HUES64 (cell line): ENCODE measurements at regions not wholly inside any gene's neighbourhood (a gene's known extent, or its start where the extent isn't known, plus 50 kb on each side); places are given as distances from the start of the nearest gene placed in this dataset.

Experiments used
- H3K27ac ChIP-seq: 2 replicates; pipeline ENCODE4 v1.7.0; 2013; ENCODE audit warnings: low read depth, low read length, inconsistent platforms
- H3K27me3 ChIP-seq: 2 replicates; pipeline ENCODE4 v1.6.1; 2013; ENCODE audit warnings: mild to moderate bottlenecking, low read length; ENCODE audit not compliant: insufficient read depth
- H3K36me3 ChIP-seq: 2 replicates; pipeline ENCODE4 v1.6.1; 2013; ENCODE audit warnings: mild to moderate bottlenecking, low read length; ENCODE audit not compliant: insufficient read depth
- H3K4me1 ChIP-seq: 2 replicates; pipeline ENCODE4 v1.6.1; 2013; ENCODE audit warnings: mild to moderate bottlenecking, low read length, moderate library complexity; ENCODE audit not compliant: insufficient read depth
- H3K4me3 ChIP-seq: 2 replicates; pipeline ENCODE4 v1.5.1; 2013; ENCODE audit warnings: mild to moderate bottlenecking, low read length, moderate library complexity
- H3K9ac ChIP-seq: 2 replicates; pipeline ENCODE4 v1.6.1; 2013; ENCODE audit warnings: mild to moderate bottlenecking, low read depth, low read length
- H3K9me3 ChIP-seq: 2 replicates; pipeline ENCODE4 v1.6.1; 2013; ENCODE audit warnings: low read depth, low read length; ENCODE audit not compliant: insufficient read depth
- WGBS: fragments of 150-250, 120-280 bp; methylation state at CpG from one replicate; pipeline ENCODE4 v1.1.7; 2013; ENCODE audit warnings: missing lambda C conversion rate; 5-methylcytosine and 5-hydroxymethylcytosine counted together

DNA sequence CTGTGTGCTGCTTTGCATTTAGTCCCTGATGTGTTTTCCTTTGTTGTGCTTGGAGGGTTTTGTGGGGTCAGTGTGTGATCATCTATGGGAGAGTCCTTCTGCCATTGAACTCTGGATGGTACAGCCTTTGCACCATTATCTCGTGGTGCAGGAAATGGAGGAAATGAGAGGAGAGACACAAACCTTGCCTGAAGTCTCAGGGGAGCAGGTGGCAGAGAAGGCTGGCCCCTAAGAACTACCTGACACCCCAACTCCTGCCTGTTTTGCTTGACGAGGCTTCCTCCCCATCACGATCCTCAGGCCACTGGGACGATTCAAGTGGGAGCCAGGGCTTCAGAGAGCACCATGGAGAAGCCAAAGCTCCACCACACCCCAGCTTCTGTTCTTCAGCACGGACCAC lies 1316.4 kb downstream of the TBC1D22A start:
- Histone ChIP-seq H3K4me3 (no peak overlapping the region), H3K9ac (no peak overlapping the region), H3K9me3 (no peaks in the 10 kb centered on the region), H3K4me1 (peaks cover 3% of the 10 kb centered on the region; the same call in 1 of the 2 replicates), H3K36me3 (no peaks in the 10 kb centered on the region), H3K27me3 (no peaks in the 10 kb centered on the region), H3K27ac (no peak overlapping the region)
- WGBS = 96% methylated on average over 5 of the region's 5 CpGs

DNA sequence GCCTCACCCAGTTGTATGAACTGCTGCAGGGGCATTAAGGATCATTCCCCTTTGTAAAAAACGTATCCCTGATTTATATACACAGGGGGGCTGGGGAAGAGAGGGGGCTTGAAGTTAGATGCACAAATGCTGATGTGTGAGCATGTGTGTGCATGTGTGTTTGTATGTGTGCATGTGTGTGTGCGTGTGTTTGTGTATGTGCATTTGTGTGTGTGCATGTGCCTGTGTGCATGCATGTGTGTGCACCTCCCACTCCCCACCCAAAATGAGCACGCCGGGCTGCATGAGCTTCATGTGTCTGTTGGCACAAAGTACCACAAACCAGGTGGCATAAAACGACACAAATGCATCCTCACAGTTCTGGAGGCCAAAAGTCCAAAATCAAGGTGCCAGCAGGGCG lies 1315.2 kb downstream of the TBC1D22A start:
- Histone ChIP-seq H3K27me3 (no peaks in the 10 kb centered on the region), H3K9me3 (no peaks in the 10 kb centered on the region), H3K4me3 (no peak overlapping the region), H3K4me1 (peaks cover 7% of the 10 kb centered on the region), H3K27ac (no peak overlapping the region), H3K36me3 (no peaks in the 10 kb centered on the region), H3K9ac (no peak overlapping the region)
- 94% methylated on average over 5 of the region's 6 CpGs for WGBS

DNA sequence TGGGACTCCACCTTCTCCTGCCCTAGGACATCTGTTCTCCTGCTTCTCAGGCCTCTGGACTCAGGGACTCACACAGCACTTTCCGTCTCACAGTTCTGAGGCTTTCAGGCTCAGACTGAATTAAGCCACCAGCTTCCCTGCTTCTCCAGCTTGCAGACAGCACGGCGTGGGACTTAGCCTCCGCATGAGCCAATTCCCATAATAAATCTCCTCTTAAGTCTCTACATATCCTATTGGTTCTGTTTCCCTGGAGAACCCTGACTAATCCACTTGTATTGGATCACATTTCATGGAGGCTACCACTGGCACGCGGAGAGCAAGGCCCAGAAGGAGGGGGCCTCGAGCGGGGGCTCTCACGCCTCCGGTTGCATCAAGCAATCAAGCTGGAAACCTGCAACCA lies 1313.6 kb downstream of the TBC1D22A start:
- no peak overlapping the region for H3K9ac ChIP-seq
- 87% methylated on average over 10 of the region's 10 CpGs for WGBS
- no peaks in the 10 kb centered on the region for H3K36me3 ChIP-seq
- H3K4me1 ChIP-seq = peaks cover 15% of the 10 kb centered on the region
- H3K27me3 ChIP-seq = no peaks in the 10 kb centered on the region
- no peak overlapping the region for H3K4me3 ChIP-seq
- H3K9me3 ChIP-seq = no peaks in the 10 kb centered on the region
- H3K27ac ChIP-seq = no peak overlapping the region

DNA sequence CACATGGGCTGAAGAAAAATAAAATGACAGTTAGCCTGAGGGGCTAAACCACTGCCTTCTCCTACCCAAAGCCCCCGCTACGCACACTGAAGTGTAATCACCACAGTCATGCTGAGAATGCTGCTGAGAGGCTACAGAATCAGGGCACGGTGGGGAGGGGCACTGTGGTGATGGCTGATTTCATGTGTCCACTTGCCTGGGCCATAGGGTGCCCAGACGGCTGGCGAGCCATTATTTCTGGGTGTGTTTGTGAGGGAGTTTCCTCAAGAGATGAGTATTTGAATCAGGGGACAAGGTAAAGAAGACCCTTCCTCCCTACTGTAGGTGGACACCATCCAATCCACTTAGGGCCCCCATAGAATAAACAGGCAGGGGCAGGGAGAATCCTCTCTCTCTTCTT lies 1313.2 kb downstream of the TBC1D22A start:
- Histone ChIP-seq H3K36me3 (no peaks in the 10 kb centered on the region), H3K4me3 (no peak overlapping the region), H3K9me3 (no peaks in the 10 kb centered on the region), H3K27ac (no peak overlapping the region), H3K4me1 (peaks cover 15% of the 10 kb centered on the region), H3K9ac (no peak overlapping the region), H3K27me3 (no peaks in the 10 kb centered on the region)
- WGBS = 98% methylated on average over 5 of the region's 5 CpGs

DNA sequence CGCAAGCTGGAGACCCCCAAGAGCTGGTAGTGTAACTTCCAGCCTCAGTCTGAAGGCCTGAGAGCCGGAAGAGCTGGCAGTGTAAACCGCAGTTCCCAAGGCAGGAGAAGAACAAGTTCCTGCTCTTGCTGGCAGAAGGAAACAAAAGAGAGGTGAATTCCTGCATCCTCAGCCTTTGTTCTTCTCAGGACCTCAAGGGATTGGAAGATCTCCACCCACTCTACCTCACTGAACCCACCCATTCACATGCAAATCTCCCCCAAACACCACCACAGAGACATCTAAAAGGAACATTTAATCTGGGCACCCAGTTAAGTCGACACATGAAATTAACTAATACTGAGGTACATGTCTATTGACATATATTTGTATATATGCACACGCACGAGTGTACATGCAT lies 1310.3 kb downstream of the TBC1D22A start:
- Histone ChIP-seq H3K27ac (peak overlapping the region; percentile 71), H3K4me3 (no peak overlapping the region), H3K27me3 (no peaks in the 10 kb centered on the region), H3K9me3 (no peaks in the 10 kb centered on the region; the same call in 1 of the 2 replicates), H3K4me1 (peaks cover 15% of the 10 kb centered on the region), H3K9ac (no peak overlapping the region), H3K36me3 (no peaks in the 10 kb centered on the region)
- 10% methylated on average over 6 of the region's 6 CpGs for WGBS

DNA sequence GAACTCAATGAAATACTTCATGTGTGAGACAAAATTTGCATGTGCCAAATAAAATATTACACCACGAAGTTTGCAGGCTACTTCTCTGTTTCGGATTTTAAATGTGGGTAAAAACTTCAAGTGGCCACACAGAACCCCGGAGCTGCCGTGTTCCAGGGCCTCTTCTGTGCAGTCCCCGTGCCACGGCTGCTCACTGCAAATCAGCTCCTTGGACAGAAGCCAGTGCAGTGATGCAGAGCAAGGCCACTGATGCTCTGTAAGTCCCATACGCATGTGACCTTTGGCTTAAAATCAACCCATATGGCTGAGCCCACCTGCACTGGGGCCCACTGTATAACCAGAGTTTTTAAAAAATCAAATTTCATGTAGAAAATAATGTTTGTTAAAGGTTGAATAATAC lies 1309.4 kb downstream of the TBC1D22A start:
- H3K36me3 ChIP-seq = no peaks in the 10 kb centered on the region
- no peaks in the 10 kb centered on the region for H3K27me3 ChIP-seq
- H3K4me1 ChIP-seq = peaks cover 15% of the 10 kb centered on the region
- no peak overlapping the region for H3K4me3 ChIP-seq
- peak overlapping the region; percentile 61; the same call in 1 of the 2 replicates for H3K27ac ChIP-seq
- no peak overlapping the region for H3K9ac ChIP-seq
- no peaks in the 10 kb centered on the region; the same call in 1 of the 2 replicates for H3K9me3 ChIP-seq
- 95% methylated on average over 7 of the region's 7 CpGs for WGBS

DNA sequence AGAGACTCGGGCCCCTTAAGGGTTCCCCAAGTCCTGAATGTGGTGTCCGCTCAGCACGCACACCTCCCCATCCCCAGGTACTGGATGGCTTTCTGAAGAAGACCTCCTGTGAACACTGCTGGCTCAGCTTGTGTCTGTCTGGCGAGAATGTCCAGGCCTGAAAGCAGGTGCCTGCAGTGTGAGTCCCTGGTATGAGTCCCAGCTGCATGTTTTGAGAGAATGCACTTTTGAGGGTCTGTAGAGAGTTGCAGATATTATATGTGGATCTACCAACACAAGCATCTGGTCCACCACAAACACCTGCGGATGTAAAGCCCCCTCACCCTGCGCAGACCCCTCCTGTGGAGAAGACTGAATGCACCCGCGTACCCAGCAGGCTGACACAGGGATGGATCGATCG lies 1308.9 kb downstream of the TBC1D22A start:
- peaks cover 15% of the 10 kb centered on the region for H3K4me1 ChIP-seq
- H3K36me3 ChIP-seq = no peaks in the 10 kb centered on the region
- no peaks in the 10 kb centered on the region; the same call in 1 of the 2 replicates for H3K9me3 ChIP-seq
- no peak overlapping the region for H3K4me3 ChIP-seq
- no peak overlapping the region for H3K9ac ChIP-seq
- H3K27ac ChIP-seq = no peak overlapping the region
- H3K27me3 ChIP-seq = no peaks in the 10 kb centered on the region
- WGBS = 85% methylated on average over 10 of the region's 10 CpGs

DNA sequence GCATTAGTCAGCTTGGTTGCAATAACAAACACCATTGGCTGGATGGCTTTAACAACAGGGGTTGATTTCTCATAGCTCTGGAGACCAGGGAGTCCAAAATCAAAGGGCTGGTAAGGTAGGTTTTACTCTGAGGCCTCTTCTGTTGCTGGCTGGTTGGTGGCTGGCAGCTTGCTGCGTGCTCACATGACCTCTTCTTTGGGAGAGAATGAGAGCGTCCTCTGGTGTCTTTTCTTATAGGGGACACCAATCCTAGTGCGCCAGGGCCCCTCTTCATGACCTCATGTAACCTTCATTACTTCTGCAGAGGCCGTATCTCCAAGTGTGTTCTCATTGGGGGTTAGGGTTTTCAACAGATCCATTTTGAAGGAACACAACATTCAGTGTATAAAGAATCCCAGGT lies 1308.3 kb downstream of the TBC1D22A start:
- no peaks in the 10 kb centered on the region for H3K27me3 ChIP-seq

DNA sequence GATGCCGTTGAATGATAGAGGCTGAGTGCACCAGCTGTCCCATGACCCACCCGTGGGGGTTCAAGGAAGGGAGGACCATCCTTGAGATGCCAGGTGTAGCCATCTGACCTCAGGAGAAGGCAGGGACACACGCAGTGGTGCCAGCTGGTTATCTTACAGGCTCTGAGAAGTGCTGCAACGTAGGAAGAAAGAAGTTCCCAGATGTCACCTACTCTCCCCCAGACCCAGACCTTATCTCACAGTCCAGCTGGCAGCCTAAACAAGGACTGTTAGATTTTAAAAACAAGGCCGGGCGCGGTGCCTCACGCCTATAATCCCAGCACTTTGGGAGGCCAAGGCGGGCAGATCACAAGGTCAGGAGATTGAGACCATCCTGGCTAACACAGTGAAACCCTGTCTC lies 1307.6 kb downstream of the TBC1D22A start:
- Histone ChIP-seq H3K4me1 (peaks cover 15% of the 10 kb centered on the region), H3K27me3 (no peaks in the 10 kb centered on the region), H3K9ac (no peak overlapping the region), H3K27ac (no peak overlapping the region), H3K9me3 (no peaks in the 10 kb centered on the region; the same call in 1 of the 2 replicates), H3K36me3 (no peaks in the 10 kb centered on the region), H3K4me3 (no peak overlapping the region)
- 97% methylated on average over 9 of the region's 9 CpGs for WGBS

More for the DNA sequence above, 1308.3 kb downstream of the TBC1D22A start:
- no peak overlapping the region for H3K9ac ChIP-seq
- 76% methylated on average over 3 of the region's 4 CpGs for WGBS
- H3K9me3 ChIP-seq = no peaks in the 10 kb centered on the region; the same call in 1 of the 2 replicates
- H3K27ac ChIP-seq = no peak overlapping the region
- no peak overlapping the region for H3K4me3 ChIP-seq
- H3K4me1 ChIP-seq = peaks cover 15% of the 10 kb centered on the region
- no peaks in the 10 kb centered on the region for H3K36me3 ChIP-seq

DNA sequence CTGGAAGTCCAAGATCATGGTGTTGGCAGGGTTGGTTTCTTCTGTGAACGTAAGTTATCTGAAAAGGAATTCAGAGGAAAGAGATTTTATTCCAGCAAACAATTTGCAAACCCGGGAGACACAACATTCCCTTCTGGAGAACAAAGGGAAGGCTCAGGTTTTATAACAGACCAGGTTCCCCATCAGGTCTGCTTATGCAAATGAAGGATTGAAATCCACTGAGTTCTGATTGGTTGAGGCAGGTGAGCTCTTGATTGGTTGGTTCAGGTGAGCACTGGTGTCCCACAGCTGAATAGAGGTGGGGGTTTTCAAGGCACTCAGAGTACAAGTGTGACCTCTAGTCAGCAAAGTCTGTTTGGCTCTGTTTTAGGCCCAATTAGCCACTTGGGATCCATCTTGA lies 1306.8 kb downstream of the TBC1D22A start:
- Histone ChIP-seq H3K9ac (no peak overlapping the region), H3K27me3 (no peaks in the 10 kb centered on the region), H3K9me3 (no peaks in the 10 kb centered on the region; the same call in 1 of the 2 replicates), H3K27ac (no peak overlapping the region), H3K36me3 (no peaks in the 10 kb centered on the region), H3K4me1 (peaks cover 15% of the 10 kb centered on the region), H3K4me3 (no peak overlapping the region)
- WGBS = 97% methylated on average over 2 of the region's 2 CpGs

DNA sequence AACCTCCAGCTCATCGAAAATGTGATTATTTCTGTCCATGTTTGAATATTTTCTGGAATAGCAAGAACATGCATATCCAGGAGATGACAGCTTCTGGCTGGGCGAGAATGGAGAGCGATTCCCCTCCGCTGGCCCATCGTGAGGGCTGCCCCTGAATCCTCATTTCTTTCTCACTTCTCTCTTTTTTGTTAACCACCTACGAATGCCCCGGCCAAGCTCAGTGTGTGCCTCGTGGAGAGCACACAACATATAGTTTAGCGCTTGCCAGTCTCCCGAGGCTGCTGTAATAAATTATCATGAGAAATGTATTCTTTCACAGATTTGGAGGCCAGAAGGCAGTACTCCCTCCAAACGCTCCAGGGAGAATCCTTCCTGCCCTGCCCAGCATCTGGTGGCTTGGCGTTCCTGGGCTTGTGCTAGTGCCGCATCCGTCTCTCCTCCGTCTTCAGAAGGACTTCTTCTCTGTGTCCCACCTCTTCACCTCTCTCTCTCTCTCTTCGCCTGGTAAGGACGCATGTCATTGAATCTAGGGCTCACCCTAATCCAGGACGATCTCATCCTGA lies 1306.0 kb downstream of the TBC1D22A start:
- H3K27ac ChIP-seq = no peak overlapping the region
- H3K4me1 ChIP-seq = peaks cover 15% of the 10 kb centered on the region
- H3K9ac ChIP-seq = no peak overlapping the region
- WGBS = 95% methylated on average over 18 of the region's 18 CpGs
- no peaks in the 10 kb centered on the region; the same call in 1 of the 2 replicates for H3K9me3 ChIP-seq
- no peak overlapping the region for H3K4me3 ChIP-seq
- H3K27me3 ChIP-seq = no peaks in the 10 kb centered on the region
- no peaks in the 10 kb centered on the region for H3K36me3 ChIP-seq

DNA sequence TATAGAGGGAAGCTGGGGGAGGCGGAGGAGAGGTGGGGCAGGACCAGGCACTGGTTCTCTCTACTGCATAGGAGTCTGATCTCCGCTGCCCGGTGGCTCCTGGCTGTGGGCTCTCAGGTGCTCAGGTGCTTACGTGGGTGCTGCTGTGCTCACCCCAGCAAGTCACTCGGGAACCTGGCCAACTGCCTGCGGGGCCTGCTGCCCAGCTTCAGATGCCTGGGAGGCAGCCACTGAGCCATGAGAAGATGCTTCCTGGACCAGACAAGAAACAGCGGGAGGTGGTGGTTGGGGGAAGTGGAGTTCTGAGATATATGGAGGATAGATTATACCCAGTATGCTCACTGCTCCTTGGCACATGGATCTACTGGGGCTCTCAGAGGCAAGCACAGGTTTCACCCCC lies 1303.4 kb downstream of the TBC1D22A start:
- no peaks in the 10 kb centered on the region; the same call in 1 of the 2 replicates for H3K9me3 ChIP-seq
- no peaks in the 10 kb centered on the region for H3K36me3 ChIP-seq
- no peaks in the 10 kb centered on the region for H3K4me1 ChIP-seq
- WGBS = 93% methylated on average over 7 of the region's 7 CpGs
- H3K4me3 ChIP-seq = no peak overlapping the region
- no peak overlapping the region for H3K9ac ChIP-seq
- no peaks in the 10 kb centered on the region for H3K27me3 ChIP-seq
- H3K27ac ChIP-seq = no peak overlapping the region
